A549 (cell line): ENCODE measurements at regions not wholly inside any gene's neighbourhood (a gene's known extent, or its start where the extent isn't known, plus 50 kb on each side); places are given as distances from the start of the nearest gene placed in this dataset.

Source experiments
- ATAC-seq, 2 experiments: fragments of 200-7000 bp in 1 of 2; fragments of >200 bp in 1 of 2; cut with Nextera tagmentation in 1 of 2; cut with Tn5 transposase in 1 of 2; 3 replicates each; pipeline versions ENCODE4 v1.8.0 to v1.9.1; 2018 to 2020; ENCODE audit warnings: mild to moderate bottlenecking in 1 of 2, moderate library complexity in 1 of 2
- CTCF ChIA-PET: fragments of 300-600 bp; sonication (Branson Sonifier 250); formaldehyde crosslinking; extraction: SDS; loops from one replicate; lab custom pipeline; 2021; ENCODE audit warnings: antibody characterized with exemption, inconsistent platforms; lab: Yijun Ruan, JAX
- POLR2A ChIA-PET: fragments of 350-600 bp; formaldehyde crosslinking; extraction: SDS; loops from one replicate; lab custom pipeline; 2021; ENCODE audit warnings: antibody characterized with exemption, inconsistent platforms; lab: Yijun Ruan, JAX
- DNase-seq, 2 experiments: peaks; one replicate each; pipeline versions ENCODE4 v3.0.0 to v3.0.0-alpha.2; 2011 to 2016; ENCODE audit warnings: low read depth in 1 of 2, low spot score in 1 of 2
- FAIRE-seq: peaks from 2 replicates; lab custom pipeline; 2011; peaks lifted over from hg19 to GRCh38; lab: Jason Lieb, UNC
- H3K27ac ChIP-seq, 2 experiments: fragments of >200 bp; sonication (Bioruptor Twin); formaldehyde crosslinking; 3 replicates each; pipeline ENCODE4 v1.5.1; 2016 to 2017
- H3K4me1 ChIP-seq: fragments of >200 bp; sonication (Bioruptor Twin); formaldehyde crosslinking; 3 replicates; pipeline ENCODE4 v1.6.1; 2016
- H3K4me2 ChIP-seq: fragments of >200 bp; sonication (Bioruptor Twin); formaldehyde crosslinking; 3 replicates; pipeline ENCODE4 v1.6.1; 2016
- H3K4me3 ChIP-seq: fragments of >200 bp; sonication (Bioruptor Twin); formaldehyde crosslinking; 3 replicates; pipeline ENCODE4 v1.5.1; 2016
- H3K9me3 ChIP-seq: fragments of >200 bp; sonication (Bioruptor Twin); formaldehyde crosslinking; 3 replicates; pipeline ENCODE4 v1.6.1; 2016
- ATOH8 ChIP-seq: fragments of 250-450 bp; sonication (Bioruptor Pico); IDR thresholded peaks from 2 replicates; pipeline ENCODE4 v1.5.0; 2020; ENCODE audit warnings: low read depth, mild to moderate bottlenecking, moderate library complexity
- BCL3 ChIP-seq: fragments of >200 bp; sonication (Bioruptor Twin); formaldehyde crosslinking; IDR thresholded peaks from 3 replicates; pipeline ENCODE4 v1.6.1; 2016
- BHLHE40 ChIP-seq: IDR thresholded peaks from 2 replicates; pipeline ENCODE4 v1.6.1; 2012; ENCODE audit warnings: low read depth, low read length, inconsistent platforms
- CBX2 ChIP-seq: fragments of 200-600 bp; sonication (generic); IDR thresholded peaks from 2 replicates; pipeline ENCODE4 v1.6.1; 2016; ENCODE audit warnings: low read depth, mild to moderate bottlenecking, borderline replicate concordance
- CHD2 ChIP-seq: fragments of 150-350 bp; IDR thresholded peaks from 2 replicates; pipeline ENCODE4 v1.6.1; 2014; ENCODE audit warnings: low read length; ENCODE audit not compliant: partially characterized antibody
- CHD4 ChIP-seq: fragments of 200-600 bp; sonication (generic); IDR thresholded peaks from 2 replicates; pipeline ENCODE4 v1.6.1; 2016; ENCODE audit warnings: antibody characterized with exemption, mild to moderate bottlenecking, borderline replicate concordance
- E2F6 ChIP-seq: IDR thresholded peaks from 2 replicates; pipeline ENCODE4 v1.6.1; 2012; ENCODE audit warnings: low read depth, borderline replicate concordance
- EHF ChIP-seq: fragments of 250-450 bp; sonication (Bioruptor Pico); IDR thresholded peaks from 2 replicates; pipeline ENCODE4 v1.5.0; 2020; ENCODE audit warnings: mild to moderate bottlenecking
- EHMT2 ChIP-seq: fragments of 200-600 bp; sonication (generic); IDR thresholded peaks from 2 replicates; pipeline ENCODE4 v1.6.1; 2016; ENCODE audit warnings: antibody characterized with exemption, low read depth, mild to moderate bottlenecking, moderate library complexity
- ELK1 ChIP-seq: fragments of 150-350 bp; IDR thresholded peaks from 2 replicates; pipeline ENCODE4 v1.6.1; 2014; ENCODE audit warnings: low read depth, mild to moderate bottlenecking, low read length
- ESRRA ChIP-seq: fragments of 150-350 bp; IDR thresholded peaks from 2 replicates; pipeline ENCODE4 v1.6.1; 2014; ENCODE audit warnings: mild to moderate bottlenecking, low read length, borderline replicate concordance
- FOXS1 ChIP-seq: fragments of 250-450 bp; sonication (Bioruptor Pico); IDR thresholded peaks from 2 replicates; pipeline ENCODE4 v1.5.0; 2020; ENCODE audit warnings: mild to moderate bottlenecking, moderate library complexity
- HDAC2 ChIP-seq: fragments of 200-600 bp; sonication (generic); IDR thresholded peaks from 2 replicates; pipeline ENCODE4 v1.6.1; 2016
- HES2 ChIP-seq: fragments of >200 bp; sonication (Bioruptor Twin); formaldehyde crosslinking; IDR thresholded peaks from 2 replicates; pipeline ENCODE4 v1.6.1; 2016
- HEYL ChIP-seq: fragments of 250-450 bp; sonication (Bioruptor Pico); IDR thresholded peaks from 2 replicates; pipeline ENCODE4 v1.8.0; 2021; ENCODE audit warnings: mild to moderate bottlenecking, moderate library complexity
- HMGXB4 ChIP-seq: fragments of 250-450 bp; sonication (Bioruptor Pico); IDR thresholded peaks from 2 replicates; pipeline ENCODE4 v1.5.0; 2021; ENCODE audit warnings: mild to moderate bottlenecking, moderate library complexity, borderline replicate concordance
- HOXB5 ChIP-seq: fragments of 250-450 bp; sonication (Bioruptor Pico); IDR thresholded peaks from 2 replicates; pipeline ENCODE4 v1.5.0; 2020; ENCODE audit warnings: mild to moderate bottlenecking, moderate library complexity
- KDM1A ChIP-seq: fragments of 200-600 bp; sonication (generic); IDR thresholded peaks from 2 replicates; pipeline ENCODE4 v1.6.1; 2016; ENCODE audit warnings: low read depth, mild to moderate bottlenecking
- MAFK ChIP-seq: fragments of 450-650 bp; IDR thresholded peaks from 2 replicates; pipeline ENCODE4 v1.6.1; 2014; ENCODE audit not compliant: partially characterized antibody
- MAX ChIP-seq: IDR thresholded peaks from 2 replicates; pipeline ENCODE4 v1.6.1; 2012
- MAZ ChIP-seq: fragments of 150-350 bp; IDR thresholded peaks from 2 replicates; pipeline ENCODE4 v1.6.1; 2014; ENCODE audit warnings: antibody characterized with exemption, low read depth, low read length, borderline replicate concordance
- NFE2L2 ChIP-seq: fragments of 150-350 bp; conservative IDR thresholded peaks from 2 replicates; pipeline ENCODE4 v1.6.1; 2014; ENCODE audit warnings: low read length
- NR3C1 ChIP-seq: fragments of >200 bp; sonication (Bioruptor Twin); formaldehyde crosslinking; IDR thresholded peaks from 3 replicates; pipeline ENCODE4 v1.6.1; 2017
- PBX3 ChIP-seq: IDR thresholded peaks from 2 replicates; pipeline ENCODE4 v1.6.1; 2012
- PHF8 ChIP-seq: fragments of 200-600 bp; sonication (generic); IDR thresholded peaks from 2 replicates; pipeline ENCODE4 v1.6.1; 2016; ENCODE audit warnings: low read depth, mild to moderate bottlenecking, antibody characterized with exemption, moderate library complexity, borderline replicate concordance
- POLR2AphosphoS2 ChIP-seq: conservative IDR thresholded peaks from 2 replicates; pipeline ENCODE4 v1.6.1; 2012; ENCODE audit warnings: low read length, improper control_type of control experiment, inconsistent platforms
- TFCP2L1 ChIP-seq: fragments of 250-450 bp; sonication (Bioruptor Pico); IDR thresholded peaks from 2 replicates; pipeline ENCODE4 v1.5.0; 2021; ENCODE audit warnings: mild to moderate bottlenecking
- WGBS: methylation state at CpG from one replicate; pipeline ENCODE4 v1.1.6; 2017; ENCODE audit errors: missing lambda C conversion rate; 5-methylcytosine and 5-hydroxymethylcytosine counted together

- H3K4me2 ChIP-seq = no peak overlapping the region
- WGBS = 2% methylated on average over 2 of the region's 2 CpGs
- H3K4me1 ChIP-seq = no peaks in the 10 kb centered on the region
- H3K4me3 ChIP-seq = no peak overlapping the region
- ATAC-seq (no peak), FAIRE-seq (no peak), DNase-seq (no peak)
- CTCF ChIA-PET = no interaction called here
- TF ChIP-seq HEYL (CRISPR knock-in tag) (no peak), MAX (no peak), PHF8 (no peak), PBX3 (no peak), BHLHE40 (no peak), FOXS1 (CRISPR knock-in tag) (no peak), ELK1 (no peak), HES2 (no peak), HOXB5 (CRISPR knock-in tag) (no peak), NFE2L2 (no peak), EHF (CRISPR knock-in tag) (no peak), ATOH8 (CRISPR knock-in tag) (no peak), POLR2AphosphoS2 (no peak), CHD4 (no peak), EHMT2 (no peak)
- H3K27ac ChIP-seq = no peak overlapping the region
- no peaks in the 10 kb centered on the region; the same call in 2 of the 3 replicates for H3K9me3 ChIP-seq
- POLR2A ChIA-PET = no interaction called here
These were observed 737.1 kb upstream of the ZWINT start for GRCh38 chr10:57098146-57098545.

- no peak for FAIRE-seq
- DNase-seq = no peak
- no peak for TF ChIP-seq CHD2
- TF ChIP-seq MAFK = no peak
- no peak for TF ChIP-seq MAZ
- TF ChIP-seq MAX = no peak
- no peak for TF ChIP-seq ESRRA
- TF ChIP-seq NR3C1 = no peak
- no peak for TF ChIP-seq CBX2
- no peak for TF ChIP-seq E2F6
- TF ChIP-seq HES2 = no peak
- TF ChIP-seq HDAC2 = no peak
- TF ChIP-seq KDM1A = no peak
- no peak for TF ChIP-seq BCL3
- TF ChIP-seq BHLHE40 = no peak
- no peak for TF ChIP-seq EHF (CRISPR knock-in tag)
- no peak for TF ChIP-seq TFCP2L1 (CRISPR knock-in tag)
- TF ChIP-seq FOXS1 (CRISPR knock-in tag) = no peak
- TF ChIP-seq HMGXB4 (CRISPR knock-in tag) = no peak
- TF ChIP-seq, all 56 proteins: peak for 0
- H3K4me1 ChIP-seq = no peaks in the 10 kb centered on the region
- no peak overlapping the region for H3K4me3 ChIP-seq
- WGBS = 53% methylated on average over 3 of the region's 3 CpGs
- ATAC-seq = no peak
- no peak overlapping the region for H3K27ac ChIP-seq
- no peaks in the 10 kb centered on the region; the same call in 2 of the 3 replicates for H3K9me3 ChIP-seq
- no peak overlapping the region for H3K4me2 ChIP-seq
- POLR2A ChIA-PET = no interaction called here
- CTCF ChIA-PET = interaction anchor here (1.0 kb wide), 1 partner anchor 205 kb away, joined by 3 read pairs; no protein-coding TSS in a partner anchor
These were observed 735.0 kb upstream of the ZWINT start for GRCh38 chr10:57096044-57096443.
